Duodenal mucosa (tissue), 2 donors: ENCODE measurements at regions not wholly inside any gene's neighbourhood (a gene's known extent, or its start where the extent isn't known, plus 50 kb on each side); places are given as distances from the start of the nearest gene placed in this dataset.
A peak's percentile ranks its signal among the peaks of the same experiment; 100 is the strongest.

ENCODE experiments used
- H3K27ac ChIP-seq: one replicate; pipeline ENCODE4 v1.7.0; 2013; ENCODE audit warnings: low read depth, low read length
- H3K27me3 ChIP-seq, 2 donors: one replicate each; pipeline ENCODE4 v1.7.0; 2013; ENCODE audit warnings: low read length in 2 of 2, control low read depth in 1 of 2; ENCODE audit not compliant: insufficient read depth in 2 of 2, control insufficient read depth in 1 of 2
- H3K36me3 ChIP-seq, 2 donors: one replicate each; pipeline ENCODE4 v1.7.0; 2013; ENCODE audit warnings: low read length in 2 of 2, control low read depth in 1 of 2; ENCODE audit not compliant: insufficient read depth in 2 of 2, control insufficient read depth in 1 of 2
- H3K4me1 ChIP-seq, 2 donors: one replicate each; pipeline ENCODE4 v1.7.0; 2013; ENCODE audit warnings: low read length in 2 of 2, control low read depth in 1 of 2; ENCODE audit not compliant: insufficient read depth in 2 of 2, control insufficient read depth in 1 of 2
- H3K4me3 ChIP-seq, 2 donors: one replicate each; pipeline ENCODE4 v1.7.0; 2013; ENCODE audit warnings: low read length in 2 of 2, low read depth in 1 of 2
- H3K9ac ChIP-seq, 2 donors: one replicate each; pipeline ENCODE4 v1.7.0; 2013; ENCODE audit warnings: low read length in 2 of 2, low read depth in 1 of 2
- H3K9me3 ChIP-seq, 2 donors: one replicate each; pipeline ENCODE4 v1.7.0; 2013; ENCODE audit warnings: low read length in 2 of 2, control low read depth in 1 of 2; ENCODE audit not compliant: control insufficient read depth in 1 of 2

DNA sequence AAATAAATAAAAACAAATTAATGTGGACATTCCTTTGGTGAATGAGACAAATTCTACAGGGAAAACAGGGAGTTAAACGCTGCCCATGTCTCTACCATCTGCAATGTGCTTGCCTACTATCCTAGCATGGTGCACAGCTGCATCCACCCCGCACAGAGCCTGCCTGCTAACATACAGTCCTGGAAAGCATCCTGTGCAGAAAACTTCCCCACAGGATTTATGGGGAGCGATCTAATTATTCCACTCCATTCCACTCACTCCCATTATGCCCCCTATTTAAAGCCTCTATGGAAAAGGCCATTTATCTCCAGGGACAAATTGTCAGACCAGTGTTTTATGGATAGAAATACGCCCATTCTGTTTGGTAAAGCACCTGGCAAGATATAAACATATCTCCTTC, 144.5 kb downstream of the MAF start:
- no peak overlapping the region for H3K4me3 ChIP-seq
- H3K36me3 ChIP-seq: no peaks in the 10 kb centered on the region
- no peaks in the 10 kb centered on the region for H3K27me3 ChIP-seq
- no peaks in the 10 kb centered on the region for H3K9me3 ChIP-seq
- peaks cover 3 to 5% of the 10 kb centered on the region in 2 donors for H3K4me1 ChIP-seq
- H3K27ac ChIP-seq: no peak overlapping the region
- H3K9ac ChIP-seq: no peak overlapping the region

DNA sequence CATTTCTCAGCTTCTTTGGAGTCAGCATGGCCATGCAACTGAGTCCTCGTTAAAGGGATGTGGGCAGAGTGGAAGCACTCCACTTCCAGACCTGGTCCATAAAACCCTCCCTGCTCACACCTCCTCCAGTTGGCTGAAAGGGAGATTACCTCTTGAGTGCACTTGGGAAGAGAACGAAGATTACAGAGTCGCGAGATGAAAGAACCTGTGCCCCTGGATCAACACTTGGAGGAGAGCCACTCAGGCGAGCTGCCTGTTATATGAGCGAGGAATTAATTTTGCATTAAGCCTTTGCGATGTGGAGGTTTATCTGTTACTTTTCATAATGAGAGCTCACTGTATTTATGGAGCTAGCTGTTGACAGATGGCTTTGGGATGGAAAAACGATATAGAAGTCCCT, 147.9 kb downstream of the MAF start:
- H3K9ac ChIP-seq: no peak overlapping the region
- H3K4me3 ChIP-seq: no peak overlapping the region
- no peaks in the 10 kb centered on the region for H3K9me3 ChIP-seq
- H3K4me1 ChIP-seq: peaks cover 5% of the 10 kb centered on the region in 2 donors
- no peaks in the 10 kb centered on the region for H3K36me3 ChIP-seq
- no peak overlapping the region for H3K27ac ChIP-seq
- H3K27me3 ChIP-seq: no peaks in the 10 kb centered on the region

GRCh38 chr16:79451196-79451816, 149.2 kb downstream of the MAF start:
- H3K27me3 ChIP-seq: no peaks in the 10 kb centered on the region
- H3K4me3 ChIP-seq: no peak overlapping the region
- no peaks in the 10 kb centered on the region for H3K36me3 ChIP-seq
- no peak overlapping the region for H3K9ac ChIP-seq
- H3K27ac ChIP-seq: no peak overlapping the region
- peaks cover 5 to 7% of the 10 kb centered on the region in 2 donors for H3K4me1 ChIP-seq
- no peaks in the 10 kb centered on the region for H3K9me3 ChIP-seq

GRCh38 chr16:79449900-79450299, 150.6 kb downstream of the MAF start:
- Histone ChIP-seq H3K4me3 (no peak overlapping the region), H3K27me3 (no peaks in the 10 kb centered on the region), H3K4me1 (peaks cover 9 to 18% of the 10 kb centered on the region in 2 donors), H3K9me3 (no peaks in the 10 kb centered on the region), H3K27ac (no peak overlapping the region), H3K36me3 (no peaks in the 10 kb centered on the region), H3K9ac (no peak overlapping the region)

DNA sequence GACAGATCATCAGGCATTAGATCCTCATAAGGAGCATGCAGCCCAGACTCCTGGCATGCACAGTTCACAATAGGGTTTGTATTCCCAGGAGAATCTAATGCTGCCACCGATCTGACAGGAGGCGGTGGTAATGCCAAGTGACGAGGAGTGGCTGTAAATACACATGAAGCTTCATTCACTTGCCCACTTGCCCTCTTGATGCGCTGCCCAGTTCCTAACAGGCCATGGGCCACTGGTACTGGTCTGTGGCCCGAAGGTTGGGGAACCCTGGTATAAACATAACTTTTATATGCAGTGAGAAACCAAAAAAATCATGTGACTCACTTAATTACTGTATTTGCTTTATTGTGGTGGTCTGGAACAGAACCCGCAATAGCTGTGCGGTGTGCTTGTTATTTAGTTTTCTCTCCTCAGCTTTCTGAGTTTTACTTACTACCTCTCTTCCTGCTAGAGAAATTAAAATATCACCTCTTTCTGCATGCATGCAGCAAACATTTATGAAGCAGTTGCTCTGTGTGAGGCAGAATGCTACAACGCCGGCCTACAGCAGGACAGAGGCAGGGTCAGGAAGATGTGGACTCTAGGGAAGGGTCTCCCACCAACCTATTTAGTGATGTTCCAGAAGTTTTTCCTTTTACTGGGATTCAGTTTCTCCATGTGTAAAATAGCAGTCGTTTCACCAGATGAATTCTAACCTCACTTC, 151.3 kb downstream of the MAF start:
- no peak overlapping the region for H3K27ac ChIP-seq
- H3K27me3 ChIP-seq: no peaks in the 10 kb centered on the region
- H3K4me3 ChIP-seq: no peak overlapping the region
- H3K9me3 ChIP-seq: no peaks in the 10 kb centered on the region
- H3K36me3 ChIP-seq: no peaks in the 10 kb centered on the region
- H3K4me1 ChIP-seq: peaks cover 9 to 18% of the 10 kb centered on the region in 2 donors
- H3K9ac ChIP-seq: no peak overlapping the region

DNA sequence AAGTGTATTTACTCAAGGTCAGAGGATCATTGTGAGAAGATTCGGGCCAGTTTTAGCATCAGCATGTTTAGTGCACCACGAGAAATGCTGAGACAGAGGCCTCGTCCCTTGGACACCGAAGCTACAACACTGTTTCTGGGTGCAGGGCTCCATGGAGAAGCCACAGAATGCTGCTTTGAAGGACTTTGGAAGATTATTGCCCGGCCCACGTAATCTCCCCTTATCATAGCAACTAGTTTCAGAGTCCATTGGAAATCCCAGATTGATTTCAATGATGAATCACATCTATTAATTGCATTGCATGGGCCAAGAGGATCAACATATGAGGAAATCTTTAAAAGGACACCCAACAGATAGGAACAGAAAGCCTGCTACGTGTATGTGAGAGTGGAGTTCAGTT, 156.0 kb downstream of the MAF start:
- H3K9me3 ChIP-seq: no peaks in the 10 kb centered on the region
- H3K27me3 ChIP-seq: no peaks in the 10 kb centered on the region
- no peaks in the 10 kb centered on the region for H3K36me3 ChIP-seq
- no peak overlapping the region for H3K4me3 ChIP-seq
- no peak overlapping the region for H3K27ac ChIP-seq
- no peak overlapping the region for H3K9ac ChIP-seq
- peaks cover 8 to 19% of the 10 kb centered on the region in 2 donors for H3K4me1 ChIP-seq

DNA sequence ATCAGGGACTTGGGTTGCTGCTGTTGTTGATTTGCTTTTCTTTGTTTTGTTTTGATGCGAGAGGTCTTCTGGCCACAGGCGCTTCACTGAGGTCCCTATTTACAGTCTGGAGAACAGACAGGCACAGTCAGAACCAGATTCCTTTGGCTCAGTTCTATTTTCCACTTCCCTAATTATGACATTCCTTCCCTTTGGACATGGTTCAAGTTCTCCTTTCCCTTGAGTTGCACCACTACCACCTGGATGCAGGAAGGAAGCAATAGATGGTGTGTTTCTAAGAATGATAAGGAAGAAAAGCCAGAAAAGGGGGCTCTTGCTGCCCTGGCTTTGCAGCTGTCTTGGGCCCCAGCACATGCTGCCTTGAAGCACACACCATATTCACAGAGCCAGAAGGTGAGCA, 160.6 kb downstream of the MAF start:
- Histone ChIP-seq H3K36me3 (no peaks in the 10 kb centered on the region), H3K27ac (no peak overlapping the region), H3K27me3 (no peaks in the 10 kb centered on the region), H3K4me3 (no peak overlapping the region), H3K9ac (no peak overlapping the region), H3K4me1 (peaks cover 12 to 17% of the 10 kb centered on the region in 2 donors), H3K9me3 (no peaks in the 10 kb centered on the region)

DNA sequence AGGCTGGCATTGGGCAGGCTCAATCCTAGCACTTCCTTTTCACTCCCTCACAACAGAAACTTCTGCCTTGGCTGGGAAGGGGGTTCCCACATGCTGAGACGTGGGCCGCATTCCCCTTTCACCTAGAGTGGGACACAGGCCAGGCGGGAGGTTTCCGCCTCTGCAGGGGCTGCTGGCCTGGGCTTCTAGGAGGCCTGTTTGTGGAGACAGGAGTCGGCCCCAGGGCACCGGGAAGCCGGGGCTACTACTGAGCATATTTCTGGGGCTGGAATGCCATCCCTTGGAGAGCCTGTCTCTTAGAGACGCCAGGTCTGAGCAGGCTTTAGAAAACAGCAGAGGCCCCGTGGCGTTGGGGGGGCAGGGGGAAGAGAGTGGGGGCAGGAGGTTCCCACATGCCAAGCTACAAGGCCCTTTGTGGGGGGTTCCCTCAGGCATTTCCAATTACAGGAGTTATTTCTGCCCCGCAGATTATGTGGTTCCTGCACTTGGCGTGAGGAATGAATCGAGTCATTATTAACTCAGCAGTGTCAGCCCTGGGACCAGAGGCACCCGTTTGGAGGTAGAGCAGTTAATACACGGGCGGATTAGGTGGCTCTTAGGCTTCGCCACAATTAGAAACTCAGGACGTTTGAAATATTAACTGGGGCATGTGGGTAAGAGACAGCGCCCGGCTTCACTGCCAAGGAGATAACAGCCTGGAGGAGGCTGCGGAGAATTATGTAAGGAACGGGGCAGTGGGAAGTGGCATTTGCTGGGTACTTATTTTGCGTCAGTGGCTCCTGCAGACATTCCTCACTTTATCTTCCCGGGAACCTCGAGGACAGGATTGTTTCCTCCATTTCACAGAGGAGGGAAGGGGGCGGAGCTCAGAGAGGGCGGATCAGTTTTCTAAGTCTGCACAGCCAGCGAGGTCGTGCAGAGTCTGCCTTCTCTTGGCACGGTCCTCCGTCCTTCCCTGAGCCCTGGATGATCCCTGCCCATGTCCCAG, 162.5 kb downstream of the MAF start:
- H3K9ac ChIP-seq: no peak overlapping the region
- H3K27me3 ChIP-seq: no peaks in the 10 kb centered on the region
- H3K27ac ChIP-seq: no peak overlapping the region
- peaks cover 8 to 17% of the 10 kb centered on the region in 2 donors for H3K4me1 ChIP-seq
- H3K9me3 ChIP-seq: no peaks in the 10 kb centered on the region
- H3K36me3 ChIP-seq: no peaks in the 10 kb centered on the region
- H3K4me3 ChIP-seq: peak overlapping the region in 1 of 2 donors; percentile 23

- Histone ChIP-seq H3K9me3 (no peaks in the 10 kb centered on the region), H3K4me3 (no peak overlapping the region), H3K27ac (no peak overlapping the region), H3K36me3 (no peaks in the 10 kb centered on the region), H3K9ac (no peak overlapping the region), H3K27me3 (no peaks in the 10 kb centered on the region), H3K4me1 (peaks cover 8 to 11% of the 10 kb centered on the region in 2 donors)
Observed at GRCh38 chr16:79436885-79437284, 163.7 kb downstream of the MAF start.

GRCh38 chr16:79434771-79435170, 165.8 kb downstream of the MAF start:
- H3K4me3 ChIP-seq: no peak overlapping the region
- H3K9ac ChIP-seq: no peak overlapping the region
- H3K36me3 ChIP-seq: no peaks in the 10 kb centered on the region
- no peaks in the 10 kb centered on the region for H3K9me3 ChIP-seq
- peaks cover 17 to 21% of the 10 kb centered on the region in 2 donors for H3K4me1 ChIP-seq
- H3K27ac ChIP-seq: no peak overlapping the region
- no peaks in the 10 kb centered on the region for H3K27me3 ChIP-seq
